ENCODE measurements at regions not wholly inside any gene's neighbourhood (a gene's known extent, or its start where the extent isn't known, plus 50 kb on each side); places are given as distances from the start of the nearest gene placed in this dataset.

GRCh38 chr3:118828351-118828750 is 206.3 kb downstream of the IGSF11 start (continued):
- TF ChIP-seq ZEB2 (IDR thresholded peaks at IDR 0.05): no peak
- no peak for TF ChIP-seq ZFP36 (IDR thresholded peaks at IDR 0.05; ENCODE audit: low read depth, low read length, partially characterized antibody)
- no peak for TF ChIP-seq THAP7 (CRISPR knock-in tag; IDR thresholded peaks at IDR 0.05)
- TF ChIP-seq MTF1 (CRISPR knock-in tag; IDR thresholded peaks at IDR 0.05; ENCODE audit: borderline replicate concordance): no peak
- no peak for TF ChIP-seq FUS (optimal IDR thresholded peaks at IDR 0.05; ENCODE audit: low read depth, low read length)
- no peak for TF ChIP-seq HNRNPL (IDR thresholded peaks at IDR 0.05; ENCODE audit: low read depth, low read length)
- TF ChIP-seq VEZF1 (CRISPR knock-in tag; IDR thresholded peaks at IDR 0.05): no peak

- intact Hi-C loops (cut with micrococcal nuclease): no loop called here
- Histone ChIP-seq H3K4me1 (replicated peaks in 1 of 2; ENCODE audit: control insufficient read depth in 2 of 2, insufficient read depth in 2 of 2, low read length in 2 of 2) (no peaks in the 10 kb centered on the region), H4K20me1 (replicated peaks; ENCODE audit: control insufficient read depth, insufficient read depth, low read length) (no peaks in the 10 kb centered on the region), H3K79me2 (ENCODE audit: control insufficient read depth, insufficient read depth, low read length) (no peaks in the 10 kb centered on the region), H3K27ac (ENCODE audit: extremely low read depth, low read depth, low read length) (no peak overlapping the region), H2AFZ (ENCODE audit: low read depth, low read length) (no peak overlapping the region), H3K4me3 (no peak overlapping the region), H3K4me2 (ENCODE audit: insufficient read depth, low read length) (no peak overlapping the region), H3K36me3 (ENCODE audit: control insufficient read depth, insufficient read depth, low read length) (no peaks in the 10 kb centered on the region), H3K9ac (ENCODE audit: insufficient read depth in 1 of 2, low read depth in 2 of 2, low read length in 2 of 2) (no peak overlapping the region), H3K9me1 (ENCODE audit: control insufficient read depth, insufficient read depth, low read length) (no peaks in the 10 kb centered on the region), H3K9me3 (replicated peaks; ENCODE audit: control insufficient read depth, insufficient read depth, low read depth, low read length) (no peaks in the 10 kb centered on the region), H3K27me3 (ENCODE audit: control insufficient read depth in 2 of 2, insufficient read depth in 2 of 2, low read length in 2 of 2) (0 out of 5 replicates have a peak, but pooled peaks cover 0 to 2% of the 10 kb centered on the region in 2 experiments)
- no TSS peak for BruUV-seq (replicated peaks)
- FAIRE-seq (no peak), ATAC-seq (no peak), DNase-seq (ENCODE audit: extremely low read depth in 1 of 4, low spot score in 3 of 4) (no peak)
- ChIA-PET CTCF (ENCODE audit: low intra/inter-chr PET ratio) (no interaction called here), POLR2A (no interaction called here)
- in situ Hi-C loops (cut with MboI): no loop called here
- 0% methylated on average over 3 of the region's 6 CpGs for WGBS (ENCODE audit: insufficient coverage, low coverage, missing lambda C conversion rate)
- no peak for TF ChIP-seq BCL6 (CRISPR knock-in tag; IDR thresholded peaks at IDR 0.05)
- no peak for TF ChIP-seq PRMT5 (CRISPR knock-in tag; IDR thresholded peaks at IDR 0.05)
- TF ChIP-seq GATA2 (CRISPR knock-in tag; IDR thresholded peaks at IDR 0.05): no peak
- TF ChIP-seq NCOA1 (IDR thresholded peaks at IDR 0.05; ENCODE audit: low read depth): no peak
- TF ChIP-seq ETS2 (tag; IDR thresholded peaks at IDR 0.05; ENCODE audit: borderline replicate concordance, poor library complexity, severe bottlenecking): no peak
- TF ChIP-seq POLR2G (IDR thresholded peaks at IDR 0.05; ENCODE audit: low read depth, low read length): no peak
- TF ChIP-seq ATF7 (IDR thresholded peaks at IDR 0.05): no peak
- TF ChIP-seq ZNF277 (CRISPR knock-in tag; IDR thresholded peaks at IDR 0.05; ENCODE audit: borderline replicate concordance): no peak
Observed at GRCh38 chr3:118833075-118833474, 201.6 kb downstream of the IGSF11 start.

Measured in K562 (cell line).